Ishikawa (cell line): ENCODE measurements at regions not wholly inside any gene's neighbourhood (a gene's known extent, or its start where the extent isn't known, plus 50 kb on each side); places are given as distances from the start of the nearest gene placed in this dataset.

Experiments
- CEBPB ChIP-seq: IDR thresholded peaks from 2 replicates; pipeline ENCODE4 v1.6.1; 2012
- CREB1 ChIP-seq: IDR thresholded peaks from 2 replicates; pipeline ENCODE4 v1.6.1; 2012; ENCODE audit warnings: low read depth
- EGR1 ChIP-seq: IDR thresholded peaks from 2 replicates; pipeline ENCODE4 v1.6.1; 2012
- EP300 ChIP-seq: IDR thresholded peaks from 2 replicates; pipeline ENCODE4 v1.6.1; 2012; ENCODE audit warnings: borderline replicate concordance
- FOXM1 ChIP-seq: IDR thresholded peaks from 2 replicates; pipeline ENCODE4 v1.6.1; 2012; ENCODE audit warnings: low read depth, borderline replicate concordance
- NFIC ChIP-seq: IDR thresholded peaks from 2 replicates; pipeline ENCODE4 v1.6.1; 2012
- RAD21 ChIP-seq: IDR thresholded peaks from 2 replicates; pipeline ENCODE4 v1.6.1; 2012; ENCODE audit warnings: low read depth
- TAF1 ChIP-seq: IDR thresholded peaks from 2 replicates; pipeline ENCODE4 v1.6.1; 2012; ENCODE audit warnings: low read depth, mild to moderate bottlenecking
- TCF12 ChIP-seq: IDR thresholded peaks from 2 replicates; pipeline ENCODE4 v1.6.1; 2012; ENCODE audit warnings: low read depth
- TEAD4 ChIP-seq: IDR thresholded peaks from 2 replicates; pipeline ENCODE4 v1.6.1; 2012
- YY1 ChIP-seq: IDR thresholded peaks from 2 replicates; pipeline ENCODE4 v1.6.1; 2012; ENCODE audit warnings: low read depth
- ZBTB7A ChIP-seq: IDR thresholded peaks from 2 replicates; pipeline ENCODE4 v1.6.1; 2012; ENCODE audit warnings: low read depth
- TF ChIP-seq, protein P1 (sequence below): IDR thresholded peaks from 2 replicates; pipeline ENCODE4 v1.6.1; 2012
- TF ChIP-seq, protein P2 (sequence below): IDR thresholded peaks from 2 replicates; pipeline ENCODE4 v1.6.1; 2012; ENCODE audit warnings: low read depth, mild to moderate bottlenecking
- TF ChIP-seq, protein P3 (sequence below): IDR thresholded peaks from 2 replicates; pipeline ENCODE4 v1.6.1; 2012

DNA sequence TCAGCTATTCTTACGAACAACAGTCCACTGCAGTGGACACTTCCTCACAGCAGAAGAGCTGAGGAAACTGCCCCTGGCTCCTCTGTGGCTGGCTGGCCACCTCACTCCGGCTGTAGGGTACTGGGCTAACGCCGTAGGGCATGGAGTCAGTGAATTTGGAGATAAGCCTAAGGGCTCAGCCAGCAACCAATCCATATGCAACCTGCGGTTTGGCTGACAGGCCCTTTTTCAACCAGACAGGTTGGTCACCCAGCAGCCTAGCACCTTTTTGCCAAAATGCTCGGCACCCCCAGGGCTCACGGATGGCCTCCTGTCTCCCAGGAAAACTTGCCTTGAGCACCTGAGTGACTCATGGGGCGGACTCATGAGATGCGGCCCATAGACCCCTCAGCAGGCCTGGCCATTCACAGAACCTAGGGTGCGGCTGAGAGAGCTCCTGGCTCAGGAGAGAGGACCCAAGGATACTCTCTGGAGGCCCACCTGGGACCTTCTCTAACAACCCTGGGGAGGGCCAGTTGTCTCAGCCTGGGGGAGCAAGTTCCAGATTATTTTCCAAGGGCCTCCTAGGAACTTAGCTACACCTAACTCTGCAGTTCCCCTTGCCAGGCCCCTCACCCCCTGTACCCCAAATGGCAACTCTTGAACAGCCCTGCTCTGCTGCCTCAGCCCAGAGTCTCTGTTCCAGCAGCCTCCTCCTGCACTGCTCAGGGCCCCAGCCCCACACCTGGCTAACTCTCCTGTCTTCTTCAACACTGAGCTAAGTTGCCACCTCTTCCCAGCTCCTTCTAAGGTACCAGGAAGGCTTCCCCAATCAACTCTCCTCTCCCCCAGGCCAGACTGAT lies 252.1 kb downstream of the CYP26B1 start:
- TF ChIP-seq RAD21 = no peak
- TF ChIP-seq TAF1 = no peak
- TF ChIP-seq CEBPB = no peak
- TF ChIP-seq, protein P1, sequence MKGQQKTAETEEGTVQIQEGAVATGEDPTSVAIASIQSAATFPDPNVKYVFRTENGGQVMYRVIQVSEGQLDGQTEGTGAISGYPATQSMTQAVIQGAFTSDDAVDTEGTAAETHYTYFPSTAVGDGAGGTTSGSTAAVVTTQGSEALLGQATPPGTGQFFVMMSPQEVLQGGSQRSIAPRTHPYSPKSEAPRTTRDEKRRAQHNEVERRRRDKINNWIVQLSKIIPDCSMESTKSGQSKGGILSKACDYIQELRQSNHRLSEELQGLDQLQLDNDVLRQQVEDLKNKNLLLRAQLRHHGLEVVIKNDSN = no peak
- TF ChIP-seq, protein P2, sequence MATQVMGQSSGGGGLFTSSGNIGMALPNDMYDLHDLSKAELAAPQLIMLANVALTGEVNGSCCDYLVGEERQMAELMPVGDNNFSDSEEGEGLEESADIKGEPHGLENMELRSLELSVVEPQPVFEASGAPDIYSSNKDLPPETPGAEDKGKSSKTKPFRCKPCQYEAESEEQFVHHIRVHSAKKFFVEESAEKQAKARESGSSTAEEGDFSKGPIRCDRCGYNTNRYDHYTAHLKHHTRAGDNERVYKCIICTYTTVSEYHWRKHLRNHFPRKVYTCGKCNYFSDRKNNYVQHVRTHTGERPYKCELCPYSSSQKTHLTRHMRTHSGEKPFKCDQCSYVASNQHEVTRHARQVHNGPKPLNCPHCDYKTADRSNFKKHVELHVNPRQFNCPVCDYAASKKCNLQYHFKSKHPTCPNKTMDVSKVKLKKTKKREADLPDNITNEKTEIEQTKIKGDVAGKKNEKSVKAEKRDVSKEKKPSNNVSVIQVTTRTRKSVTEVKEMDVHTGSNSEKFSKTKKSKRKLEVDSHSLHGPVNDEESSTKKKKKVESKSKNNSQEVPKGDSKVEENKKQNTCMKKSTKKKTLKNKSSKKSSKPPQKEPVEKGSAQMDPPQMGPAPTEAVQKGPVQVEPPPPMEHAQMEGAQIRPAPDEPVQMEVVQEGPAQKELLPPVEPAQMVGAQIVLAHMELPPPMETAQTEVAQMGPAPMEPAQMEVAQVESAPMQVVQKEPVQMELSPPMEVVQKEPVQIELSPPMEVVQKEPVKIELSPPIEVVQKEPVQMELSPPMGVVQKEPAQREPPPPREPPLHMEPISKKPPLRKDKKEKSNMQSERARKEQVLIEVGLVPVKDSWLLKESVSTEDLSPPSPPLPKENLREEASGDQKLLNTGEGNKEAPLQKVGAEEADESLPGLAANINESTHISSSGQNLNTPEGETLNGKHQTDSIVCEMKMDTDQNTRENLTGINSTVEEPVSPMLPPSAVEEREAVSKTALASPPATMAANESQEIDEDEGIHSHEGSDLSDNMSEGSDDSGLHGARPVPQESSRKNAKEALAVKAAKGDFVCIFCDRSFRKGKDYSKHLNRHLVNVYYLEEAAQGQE = no peak
- no peak for TF ChIP-seq YY1
- TF ChIP-seq FOXM1 = no peak
- no peak for TF ChIP-seq CREB1

GRCh38 chr2:71894261-71894660 lies 253.4 kb downstream of the CYP26B1 start:
- TF ChIP-seq RAD21 = no peak
- TF ChIP-seq TAF1 = no peak
- no peak for TF ChIP-seq CREB1
- TF ChIP-seq EGR1 = no peak
- TF ChIP-seq TCF12 = no peak
- TF ChIP-seq EP300 = no peak
- TF ChIP-seq YY1 = no peak
- no peak for TF ChIP-seq TEAD4
- TF ChIP-seq, protein P3, sequence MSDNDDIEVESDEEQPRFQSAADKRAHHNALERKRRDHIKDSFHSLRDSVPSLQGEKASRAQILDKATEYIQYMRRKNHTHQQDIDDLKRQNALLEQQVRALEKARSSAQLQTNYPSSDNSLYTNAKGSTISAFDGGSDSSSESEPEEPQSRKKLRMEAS = no peak
- TF ChIP-seq, protein P1 = no peak
- no peak for TF ChIP-seq ZBTB7A
- TF ChIP-seq NFIC = no peak
- no peak for TF ChIP-seq FOXM1
- TF ChIP-seq CEBPB = no peak
- TF ChIP-seq, protein P2 = no peak

DNA sequence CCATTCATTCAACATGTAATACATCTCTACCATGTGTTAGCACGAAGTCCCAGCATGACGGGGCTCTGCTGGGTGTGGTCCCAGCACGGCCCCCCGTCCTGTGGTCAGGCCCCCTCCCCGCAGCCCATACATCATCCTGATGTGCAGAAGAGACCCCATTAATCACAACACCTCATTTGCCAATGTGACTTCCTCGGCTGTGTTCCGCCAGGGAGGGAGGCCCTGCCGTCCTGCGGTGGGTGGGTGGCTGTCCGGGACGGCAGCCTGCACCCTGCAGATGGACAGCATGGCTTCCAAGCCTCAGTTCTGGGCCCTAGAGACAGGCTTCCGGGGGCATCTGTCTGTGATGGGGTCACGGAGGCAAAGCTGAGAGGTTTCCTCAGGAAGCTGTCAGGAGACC lies 254.0 kb downstream of the CYP26B1 start:
- TF ChIP-seq EGR1 = no peak
- TF ChIP-seq EP300 = no peak
- no peak for TF ChIP-seq CREB1
- no peak for TF ChIP-seq RAD21
- no peak for TF ChIP-seq TCF12
- no peak for TF ChIP-seq YY1
- TF ChIP-seq, protein P2 = no peak
- no peak for TF ChIP-seq NFIC
- TF ChIP-seq ZBTB7A = no peak
- TF ChIP-seq, protein P1 = no peak
- TF ChIP-seq, protein P3 = no peak
- TF ChIP-seq TEAD4 = no peak
- TF ChIP-seq CEBPB = no peak
- no peak for TF ChIP-seq TAF1
- TF ChIP-seq FOXM1 = no peak

DNA sequence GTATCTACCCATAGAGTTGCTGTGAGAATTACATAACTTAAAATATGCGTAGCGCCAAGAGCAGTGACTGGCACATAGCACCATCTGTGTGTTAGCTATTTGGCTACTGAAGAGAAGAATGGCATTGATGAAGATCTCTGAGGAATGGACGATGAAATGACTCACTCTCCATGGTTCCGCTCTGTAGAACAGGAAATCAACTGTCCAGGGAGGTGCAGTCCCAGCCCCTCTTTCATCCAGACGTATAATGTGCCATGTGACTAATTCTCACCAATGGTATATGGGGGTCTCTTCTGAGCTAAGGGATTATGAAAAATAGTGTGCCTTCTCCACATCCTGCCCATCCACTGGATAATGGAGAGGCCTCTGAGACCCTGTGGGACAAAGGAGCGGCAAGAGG lies 254.8 kb downstream of the CYP26B1 start:
- no peak for TF ChIP-seq TCF12
- TF ChIP-seq RAD21 = no peak
- TF ChIP-seq TEAD4 = no peak
- no peak for TF ChIP-seq ZBTB7A
- TF ChIP-seq FOXM1 = no peak
- TF ChIP-seq NFIC = no peak
- TF ChIP-seq CEBPB = no peak
- TF ChIP-seq, protein P1 = no peak; the same call in 1 of the 2 replicates
- TF ChIP-seq YY1 = no peak
- no peak for TF ChIP-seq EGR1
- TF ChIP-seq EP300 = no peak
- TF ChIP-seq, protein P2 = no peak
- no peak for TF ChIP-seq TAF1
- TF ChIP-seq CREB1 = no peak
- TF ChIP-seq, protein P3 = no peak
